HG03175 (cell line): ENCODE measurements at regions not wholly inside any gene's neighbourhood (a gene's known extent, or its start where the extent isn't known, plus 50 kb on each side); places are given as distances from the start of the nearest gene placed in this dataset.

Source experiments
- ATAC-seq: cut with Tn5 transposase; IDR thresholded peaks from one replicate; pipeline ENCODE4 v1.9.1; 2021; ENCODE audit warnings: mild to moderate bottlenecking, moderate library complexity; ENCODE audit not compliant: unreplicated experiment

DNA sequence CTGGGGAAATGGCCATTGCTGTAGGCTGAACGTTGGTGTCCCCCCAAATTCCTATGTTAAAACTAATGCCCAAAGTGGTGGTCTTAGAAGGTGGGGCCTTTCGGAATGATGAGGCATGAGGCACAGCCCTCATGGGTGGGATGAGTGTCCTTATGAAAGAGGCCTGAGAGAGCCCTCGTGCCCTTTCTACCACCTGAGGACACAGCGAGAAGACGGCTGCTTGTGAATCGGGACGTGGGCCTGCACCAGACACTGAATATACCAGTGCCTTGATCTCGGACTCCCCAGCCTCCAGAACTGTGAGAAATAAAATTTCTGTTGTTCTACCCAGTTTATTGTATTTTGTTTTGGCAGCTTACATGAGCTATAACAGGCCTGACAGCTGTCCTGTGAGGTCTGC lies 162.9 kb upstream of the B3GAT1 start:
- ATAC-seq, result no peak

DNA sequence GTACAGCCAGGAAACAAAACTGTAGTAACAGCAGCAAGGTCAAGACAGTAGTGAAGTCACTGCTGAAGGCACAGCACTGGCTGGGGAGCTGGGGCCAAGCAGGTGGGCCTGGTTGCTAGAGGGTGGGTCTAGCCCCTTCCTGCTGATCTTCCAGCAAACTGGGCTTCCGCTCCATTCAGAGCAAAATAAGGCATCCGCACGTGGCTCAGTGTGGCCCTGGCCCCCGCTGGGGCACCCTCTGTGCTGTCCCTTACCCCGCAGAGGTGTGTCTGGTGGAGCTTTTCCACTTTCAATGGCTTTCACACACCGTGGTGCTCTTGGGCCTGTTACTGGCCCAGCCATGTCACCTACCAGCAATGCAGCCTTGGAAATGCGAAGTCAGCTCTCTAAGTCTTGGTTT lies 162.4 kb upstream of the B3GAT1 start:
- no peak for ATAC-seq

- no peak for ATAC-seq
Measured at GRCh38 chr11:134573857-134574256, 161.8 kb upstream of the B3GAT1 start.

- no peak for ATAC-seq
Measured at GRCh38 chr11:134572741-134573675, 161.0 kb upstream of the B3GAT1 start.

- no peak for ATAC-seq
Measured at GRCh38 chr11:134571301-134571700, 159.3 kb upstream of the B3GAT1 start.

DNA sequence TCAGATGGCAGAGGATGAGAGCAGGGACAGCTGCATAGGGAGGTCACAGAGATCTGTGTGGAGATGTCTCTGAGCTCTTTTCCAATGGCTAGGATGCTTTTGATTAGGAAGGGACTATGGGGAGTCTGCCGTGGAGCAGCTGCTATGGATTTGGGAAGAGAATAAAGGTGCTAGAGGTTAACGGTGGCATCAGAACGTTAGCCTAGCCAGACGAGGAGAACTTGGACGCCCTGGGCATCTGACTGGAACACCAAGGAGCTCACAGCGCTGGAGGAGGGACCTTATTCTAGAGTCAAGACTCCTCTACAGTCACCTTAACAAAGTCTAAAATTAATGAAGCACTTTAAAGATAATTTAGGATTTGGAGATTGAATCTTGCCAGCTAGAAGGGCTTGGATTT lies 157.2 kb upstream of the B3GAT1 start:
- no peak for ATAC-seq

DNA sequence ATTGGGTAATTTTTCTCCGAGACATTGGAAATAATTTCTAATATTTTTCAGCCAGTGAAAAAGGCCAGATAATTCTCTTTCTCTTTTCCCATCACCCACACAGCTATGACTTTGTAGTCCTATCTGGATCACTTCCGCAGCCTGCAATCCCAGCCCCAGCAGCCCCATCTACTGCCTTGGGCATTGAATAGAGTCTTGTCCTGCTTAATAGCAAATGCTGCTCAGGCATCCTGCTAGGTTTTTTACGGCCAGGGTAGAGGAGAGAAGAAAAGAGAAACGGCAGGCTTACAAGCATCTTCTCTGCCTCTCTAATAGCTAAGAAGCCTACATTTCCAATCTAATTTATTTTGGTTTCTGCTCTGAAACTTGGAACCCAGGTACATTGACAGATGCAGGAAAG lies 154.3 kb upstream of the B3GAT1 start:
- ATAC-seq, result no peak

DNA sequence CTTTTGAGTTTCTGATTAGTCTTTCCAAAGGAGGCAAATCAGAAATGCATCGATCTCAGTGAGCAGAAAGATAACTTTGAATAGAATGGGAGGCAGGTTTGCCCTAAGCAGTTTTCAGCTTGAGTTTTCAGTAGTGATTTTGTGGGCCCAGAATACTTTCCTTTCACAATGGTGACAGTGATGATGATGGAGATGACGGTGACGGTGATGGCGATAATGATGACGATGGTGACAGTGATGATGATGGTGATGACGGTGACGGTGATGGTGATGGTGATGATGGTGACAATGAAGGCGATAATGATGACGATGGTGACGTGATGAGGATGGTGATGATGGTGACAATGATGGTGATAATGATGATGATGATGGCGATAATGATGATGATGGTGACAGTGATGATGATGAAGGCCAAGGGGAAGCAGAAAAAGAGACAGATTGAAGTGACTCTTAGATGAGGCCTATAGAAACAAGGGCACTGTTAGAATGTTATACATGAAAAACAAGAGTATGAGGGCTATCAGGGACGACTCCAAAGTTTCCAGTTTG lies 153.4 kb upstream of the B3GAT1 start:
- no peak for ATAC-seq

DNA sequence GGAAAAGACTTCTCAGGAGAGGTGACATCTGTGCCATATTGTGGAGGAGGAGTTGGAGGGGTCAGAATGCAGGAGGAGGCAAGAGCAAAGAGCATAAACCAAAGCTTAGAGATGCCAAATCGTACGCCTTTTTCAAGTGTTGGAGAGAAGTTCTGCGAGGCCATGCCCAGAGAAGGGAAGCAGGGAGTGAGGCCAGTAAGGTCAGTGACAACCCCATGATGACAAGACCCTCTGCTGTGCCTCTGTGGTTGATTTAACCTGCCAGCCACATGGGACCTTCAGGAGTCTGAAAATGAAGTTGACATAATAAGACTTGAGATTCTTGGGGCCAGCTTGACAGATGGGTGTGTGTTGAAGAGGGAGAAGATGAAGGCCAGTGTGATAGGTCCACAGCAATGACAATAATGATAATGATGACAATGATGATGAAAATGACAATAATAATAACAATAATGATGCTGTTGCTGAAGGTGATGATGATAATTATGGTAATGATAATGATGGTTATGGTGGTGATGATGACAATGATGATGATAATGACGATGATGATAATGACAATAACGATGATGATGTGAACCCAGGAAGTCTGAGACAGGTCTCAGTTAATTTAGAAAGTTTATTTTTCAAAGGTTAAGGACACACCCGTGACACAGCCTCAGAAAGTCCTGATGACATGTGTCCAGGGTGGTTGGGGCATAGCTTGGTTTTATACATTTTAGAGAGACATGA lies 152.6 kb upstream of the B3GAT1 start:
- ATAC-seq, result no peak

GRCh38 chr11:134562941-134563471 lies 151.0 kb upstream of the B3GAT1 start:
- no peak for ATAC-seq

DNA sequence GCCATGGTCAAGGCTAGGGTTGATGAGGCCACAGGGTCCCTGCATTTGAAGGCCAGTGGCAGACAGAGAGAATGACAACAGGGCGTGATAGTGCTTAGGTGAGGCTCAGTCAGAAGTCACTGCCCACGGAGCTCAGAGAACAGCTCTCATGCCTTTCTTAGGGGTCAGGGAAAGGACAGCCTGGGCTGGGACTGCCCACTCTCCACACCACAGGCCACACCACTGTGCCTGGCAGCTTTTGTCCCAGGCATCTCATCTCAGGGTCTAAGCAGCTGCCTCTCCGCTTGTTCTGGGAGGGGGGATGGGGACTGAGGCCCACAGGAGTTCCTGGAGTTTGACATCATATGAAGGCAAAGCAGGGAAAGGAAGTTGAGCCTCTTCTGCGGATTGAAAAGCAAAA lies 150.2 kb upstream of the B3GAT1 start:
- ATAC-seq, result no peak

DNA sequence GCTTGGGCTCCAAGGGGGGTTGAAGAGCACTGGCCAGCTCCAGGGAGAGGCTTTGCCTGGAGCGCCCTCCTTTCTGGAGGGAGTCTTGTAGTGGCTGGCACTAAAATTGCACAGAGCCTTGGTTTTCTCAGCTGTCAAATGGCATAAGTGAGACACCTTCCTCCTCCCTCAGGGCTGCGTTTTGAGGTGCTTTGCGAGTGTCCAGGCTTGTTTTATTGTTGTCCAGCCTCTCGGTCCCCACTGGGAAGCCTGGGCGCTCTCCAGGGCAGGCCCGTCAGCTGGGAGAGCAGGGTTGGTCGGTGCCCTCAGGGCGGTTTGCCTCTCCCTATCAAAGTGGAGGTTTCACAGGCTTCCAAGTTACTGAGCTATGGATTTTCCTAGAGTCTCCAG lies 149.3 kb upstream of the B3GAT1 start:
- no peak for ATAC-seq

DNA sequence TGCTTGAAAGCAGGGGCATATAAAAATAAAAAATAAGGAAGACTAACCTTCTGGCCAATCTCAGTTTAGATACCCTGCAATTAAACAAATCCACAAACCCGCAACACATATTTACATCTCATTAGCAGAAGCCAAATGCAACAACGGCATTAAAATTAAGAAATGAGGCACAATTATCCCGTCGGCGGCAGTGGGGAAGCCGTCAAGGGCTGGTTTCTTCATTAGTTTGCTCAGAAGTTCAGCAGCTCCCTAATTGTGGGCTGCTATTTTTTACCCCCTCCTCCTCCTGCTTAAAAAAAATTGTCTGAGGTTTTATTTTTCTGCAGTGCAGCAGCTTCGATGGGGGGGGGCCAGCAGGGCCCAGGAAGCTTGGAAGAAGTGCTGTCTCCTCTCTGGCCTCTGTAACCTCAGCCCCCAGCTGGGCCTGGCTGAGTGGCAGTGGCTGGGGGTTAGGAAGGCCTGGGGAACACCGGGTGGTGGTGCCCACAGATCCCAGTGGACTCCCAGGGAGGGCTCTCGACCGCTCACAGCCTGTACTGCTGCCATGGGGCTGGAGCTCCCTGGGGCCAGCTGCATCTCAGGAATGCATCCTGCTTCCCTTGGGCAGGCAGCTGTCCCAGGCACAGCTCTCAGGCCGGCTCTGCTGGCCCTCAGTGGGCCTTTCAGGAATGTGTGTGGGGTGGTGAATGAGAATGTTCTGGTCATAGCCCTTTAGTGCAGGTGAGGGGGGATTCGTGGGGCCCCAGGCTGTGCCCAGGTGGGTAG lies 148.7 kb upstream of the B3GAT1 start:
- ATAC-seq, result no peak

GRCh38 chr11:134560066-134560465 lies 148.0 kb upstream of the B3GAT1 start:
- no peak for ATAC-seq

GRCh38 chr11:134559602-134559962 lies 147.5 kb upstream of the B3GAT1 start:
- ATAC-seq, result no peak

DNA sequence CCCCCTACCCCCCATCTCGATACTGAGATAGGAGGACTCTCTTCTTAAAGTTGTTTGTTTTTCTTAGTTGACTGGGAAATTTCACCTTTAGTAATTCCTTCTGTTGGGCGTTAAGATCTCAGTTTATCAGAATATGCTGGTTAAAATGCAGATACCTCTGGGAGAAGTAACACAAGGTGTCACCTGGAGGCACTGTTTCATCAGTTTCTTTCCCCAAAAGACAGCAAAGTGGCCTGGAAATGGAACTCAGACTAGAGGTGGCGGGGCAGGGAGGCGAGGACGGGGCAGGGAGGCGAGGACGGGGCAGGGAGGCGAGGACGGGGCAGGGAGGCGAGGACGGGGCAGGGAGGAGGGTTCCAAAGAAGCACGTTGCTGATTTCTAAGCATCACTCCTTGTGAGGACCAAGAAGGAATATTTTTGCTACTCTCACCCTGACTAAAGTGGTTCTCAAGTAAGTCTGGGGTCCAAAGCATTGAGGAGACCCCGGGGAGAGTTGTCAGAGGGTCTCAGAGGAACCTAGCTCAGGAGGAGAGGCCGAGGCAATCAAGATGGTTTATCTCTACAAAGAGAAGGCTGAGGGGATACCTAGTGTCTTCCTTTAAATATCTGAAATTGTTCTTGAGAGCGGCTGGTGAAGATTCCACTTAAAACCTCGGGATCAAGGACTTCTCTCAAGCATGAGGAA lies 147.0 kb upstream of the B3GAT1 start:
- no peak for ATAC-seq

DNA sequence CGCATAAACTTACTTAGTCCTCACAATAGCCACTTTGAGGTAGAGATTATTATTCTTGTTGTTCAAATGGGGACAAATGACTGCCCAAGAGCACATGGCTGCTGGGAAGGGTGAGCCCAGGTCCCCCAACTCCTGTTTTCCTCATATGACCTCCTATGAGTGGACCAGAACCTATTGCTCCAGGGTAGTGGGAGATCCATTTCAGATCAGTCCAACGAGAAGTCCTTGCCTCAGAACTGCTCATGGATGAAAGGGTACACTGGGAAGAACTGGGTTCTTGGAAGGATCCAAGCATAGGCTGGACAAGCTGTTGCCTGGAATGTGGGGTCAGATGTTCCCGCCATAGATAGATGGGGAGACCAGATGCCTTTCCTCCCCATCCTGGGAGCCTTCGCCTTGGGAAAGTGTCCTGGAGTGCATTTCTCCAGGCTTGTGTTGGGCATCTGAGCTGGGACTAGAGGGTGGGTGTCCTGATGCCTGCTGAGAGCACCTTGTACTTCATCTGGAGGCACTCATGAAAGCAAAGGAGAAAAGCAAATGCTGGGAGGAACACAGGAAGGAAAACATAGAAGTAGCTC lies 146.3 kb upstream of the B3GAT1 start:
- no peak for ATAC-seq

- no peak for ATAC-seq
Measured at GRCh38 chr11:134557571-134558257, 145.7 kb upstream of the B3GAT1 start.

GRCh38 chr11:134556186-134556585 lies 144.1 kb upstream of the B3GAT1 start:
- no peak for ATAC-seq
